ENCODE measurements at regions not wholly inside any gene's neighbourhood (a gene's known extent, or its start where the extent isn't known, plus 50 kb on each side); places are given as distances from the start of the nearest gene placed in this dataset.

DNA sequence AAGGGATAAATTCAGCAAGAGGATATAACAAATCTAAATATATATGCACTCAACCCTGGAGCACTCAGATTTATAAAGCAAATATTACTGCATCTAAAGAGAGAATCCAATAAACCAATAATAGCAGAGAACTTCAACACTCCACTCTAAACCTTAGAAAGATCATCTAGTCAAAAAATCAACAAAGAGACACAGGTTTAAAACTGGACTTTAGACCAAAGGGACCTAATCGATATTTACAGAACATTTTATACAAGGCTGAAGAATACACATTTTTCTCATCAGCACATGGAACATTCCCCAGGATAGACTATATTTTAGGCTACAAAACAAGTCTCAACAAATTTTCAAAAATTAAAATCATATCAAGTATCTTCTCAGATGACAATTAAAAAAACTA, 379.0 kb downstream of the GBE1 start:
- TF ChIP-seq, protein P1, sequence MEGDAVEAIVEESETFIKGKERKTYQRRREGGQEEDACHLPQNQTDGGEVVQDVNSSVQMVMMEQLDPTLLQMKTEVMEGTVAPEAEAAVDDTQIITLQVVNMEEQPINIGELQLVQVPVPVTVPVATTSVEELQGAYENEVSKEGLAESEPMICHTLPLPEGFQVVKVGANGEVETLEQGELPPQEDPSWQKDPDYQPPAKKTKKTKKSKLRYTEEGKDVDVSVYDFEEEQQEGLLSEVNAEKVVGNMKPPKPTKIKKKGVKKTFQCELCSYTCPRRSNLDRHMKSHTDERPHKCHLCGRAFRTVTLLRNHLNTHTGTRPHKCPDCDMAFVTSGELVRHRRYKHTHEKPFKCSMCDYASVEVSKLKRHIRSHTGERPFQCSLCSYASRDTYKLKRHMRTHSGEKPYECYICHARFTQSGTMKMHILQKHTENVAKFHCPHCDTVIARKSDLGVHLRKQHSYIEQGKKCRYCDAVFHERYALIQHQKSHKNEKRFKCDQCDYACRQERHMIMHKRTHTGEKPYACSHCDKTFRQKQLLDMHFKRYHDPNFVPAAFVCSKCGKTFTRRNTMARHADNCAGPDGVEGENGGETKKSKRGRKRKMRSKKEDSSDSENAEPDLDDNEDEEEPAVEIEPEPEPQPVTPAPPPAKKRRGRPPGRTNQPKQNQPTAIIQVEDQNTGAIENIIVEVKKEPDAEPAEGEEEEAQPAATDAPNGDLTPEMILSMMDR (IDR thresholded peaks at IDR 0.05), result no peak
- no peak for TF ChIP-seq POLR2A (IDR thresholded peaks at IDR 0.05)
